GM13977 (cell line): ENCODE measurements at regions not wholly inside any gene's neighbourhood (a gene's known extent, or its start where the extent isn't known, plus 50 kb on each side); places are given as distances from the start of the nearest gene placed in this dataset.
"Not testable (repeated sequence)": the region's sequence is repeated elsewhere in the genome, so short reads cannot be mapped to it uniquely, and the experiment has no call there.

Source experiments
- DNase-seq: peaks from one replicate; pipeline ENCODE4 v3.0.0; 2012; ENCODE audit warnings: low spot score
- CTCF ChIP-seq: IDR thresholded peaks from 2 replicates; pipeline ENCODE4 v1.5.1; 2012; ENCODE audit warnings: mild to moderate bottlenecking, control low read depth; ENCODE audit not compliant: insufficient read depth; ENCODE audit errors: extremely low read depth, missing control alignments
- in situ Hi-C: fragments of 300-500 bp; cut with MboI; formaldehyde crosslinking; loops from one replicate; pipeline ENCODE4 v1.12.0; 2022; ENCODE audit warnings: low sequenced_read_pairs, low pct_unique_long_range_greater_than_20kb, mixed read lengths, inconsistent platforms; ENCODE audit not compliant: unreplicated experiment

DNA sequence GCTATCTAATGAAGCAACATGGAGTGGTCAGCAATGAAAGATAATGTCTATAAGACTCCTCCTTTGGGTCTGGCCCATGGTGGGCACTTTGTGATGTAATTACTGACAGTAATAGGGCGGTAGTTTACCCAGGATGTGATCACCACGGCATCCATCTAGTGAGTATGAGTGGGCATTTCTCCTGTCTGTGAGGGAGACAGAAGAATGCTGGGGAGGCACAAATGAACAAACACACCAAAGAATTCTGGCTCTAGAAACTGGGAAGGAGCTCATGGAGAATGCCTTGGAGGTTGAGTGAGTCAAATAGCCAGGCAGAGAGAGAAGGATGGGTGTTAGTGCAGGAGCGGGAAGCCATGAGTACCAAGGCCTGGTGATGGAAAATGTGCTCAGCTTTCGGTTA is 217.5 kb downstream of the WNT5A start:
- no peak for TF ChIP-seq CTCF
- in situ Hi-C loops, result no loop called here
- no peak for DNase-seq

- in situ Hi-C loops, result no loop called here
- DNase-seq, result no peak
Observed at GRCh38 chr3:55269096-55269495, 218.0 kb downstream of the WNT5A start.

GRCh38 chr3:55267206-55267930 is 219.7 kb downstream of the WNT5A start:
- no peak for TF ChIP-seq CTCF
- in situ Hi-C loops, result no loop called here
- no peak for DNase-seq

More at GRCh38 chr3:55269096-55269495, 218.0 kb downstream of the WNT5A start:
- TF ChIP-seq CTCF, result no peak

DNA sequence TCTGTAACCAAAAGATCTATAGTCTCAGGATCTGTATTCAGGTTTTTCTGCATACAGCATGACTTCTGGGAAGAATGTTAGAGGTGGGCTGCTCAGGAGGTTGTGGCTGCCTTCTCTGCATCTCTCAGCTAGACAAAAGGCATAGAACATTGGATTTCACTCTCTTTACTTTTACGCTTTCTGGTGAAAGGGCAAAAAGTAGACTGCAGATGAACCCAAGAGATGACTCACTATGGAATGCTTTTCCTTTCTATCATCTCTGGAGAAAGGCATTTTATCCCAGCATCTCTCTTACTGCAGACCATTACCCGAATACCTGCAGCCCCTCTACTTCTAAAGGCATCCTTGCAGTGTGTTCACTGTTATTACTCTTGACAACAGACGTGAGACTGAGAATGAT is 222.2 kb downstream of the WNT5A start:
- in situ Hi-C loops, result no loop called here
- TF ChIP-seq CTCF, result no peak
- no peak for DNase-seq

DNA sequence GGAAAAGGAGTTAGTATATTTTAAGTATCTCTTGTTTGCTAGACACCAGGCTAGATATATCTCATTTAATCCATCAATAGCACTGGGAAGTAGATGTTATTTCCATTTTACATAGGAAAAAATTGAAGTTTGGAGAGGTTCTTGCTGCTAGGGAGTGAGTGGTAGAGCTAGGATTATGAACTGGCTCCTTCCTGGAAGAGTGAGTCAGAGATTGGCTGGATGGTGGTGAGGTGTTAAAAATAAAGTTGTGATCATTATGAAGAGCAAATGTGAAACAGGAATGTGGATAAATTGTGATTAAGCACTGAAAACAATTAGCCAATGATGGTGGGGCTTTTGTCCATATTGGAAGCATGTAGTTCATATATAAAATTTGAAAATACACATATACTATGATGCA is 234.2 kb downstream of the WNT5A start:
- no peak for TF ChIP-seq CTCF
- no peak for DNase-seq
- in situ Hi-C loops, result no loop called here

DNA sequence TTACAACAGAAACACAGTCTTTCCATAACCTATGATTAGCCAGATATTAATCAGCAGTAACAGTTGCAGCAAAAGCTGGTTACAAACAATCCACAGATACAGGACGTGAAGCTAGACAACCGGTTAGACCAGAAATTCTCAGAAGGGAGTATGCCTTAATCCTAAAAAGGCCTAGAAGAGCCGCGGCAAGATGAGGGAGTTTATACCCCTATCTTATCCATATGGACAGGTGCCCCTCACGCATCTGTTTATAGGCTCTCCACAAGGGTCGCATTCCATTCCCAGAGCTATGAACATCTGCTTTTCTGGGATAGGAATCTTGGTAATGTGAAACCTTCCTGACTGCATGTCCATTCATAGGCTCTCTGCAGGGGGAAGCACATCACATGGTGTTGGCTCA is 237.9 kb downstream of the WNT5A start:
- in situ Hi-C loops, result not testable (repeated sequence)

GRCh38 chr3:55247666-55248065 is 239.4 kb downstream of the WNT5A start:
- TF ChIP-seq CTCF, result no peak
- in situ Hi-C loops, result no loop called here
- DNase-seq, result no peak

More for the DNA sequence above, 237.9 kb downstream of the WNT5A start:
- DNase-seq, result not testable (repeated sequence)
